C4-2B (cell line): ENCODE measurements at regions not wholly inside any gene's neighbourhood (a gene's known extent, or its start where the extent isn't known, plus 50 kb on each side); places are given as distances from the start of the nearest gene placed in this dataset.

Experiments used
- ZFX ChIP-seq: fragments of 450-650 bp; IDR thresholded peaks from 2 replicates; pipeline ENCODE4 v1.6.1; 2017
- TF ChIP-seq, protein P1 (sequence below): fragments of 450-650 bp; conservative IDR thresholded peaks from 2 replicates; pipeline ENCODE4 v1.5.1; 2017; ENCODE audit warnings: mild to moderate bottlenecking

DNA sequence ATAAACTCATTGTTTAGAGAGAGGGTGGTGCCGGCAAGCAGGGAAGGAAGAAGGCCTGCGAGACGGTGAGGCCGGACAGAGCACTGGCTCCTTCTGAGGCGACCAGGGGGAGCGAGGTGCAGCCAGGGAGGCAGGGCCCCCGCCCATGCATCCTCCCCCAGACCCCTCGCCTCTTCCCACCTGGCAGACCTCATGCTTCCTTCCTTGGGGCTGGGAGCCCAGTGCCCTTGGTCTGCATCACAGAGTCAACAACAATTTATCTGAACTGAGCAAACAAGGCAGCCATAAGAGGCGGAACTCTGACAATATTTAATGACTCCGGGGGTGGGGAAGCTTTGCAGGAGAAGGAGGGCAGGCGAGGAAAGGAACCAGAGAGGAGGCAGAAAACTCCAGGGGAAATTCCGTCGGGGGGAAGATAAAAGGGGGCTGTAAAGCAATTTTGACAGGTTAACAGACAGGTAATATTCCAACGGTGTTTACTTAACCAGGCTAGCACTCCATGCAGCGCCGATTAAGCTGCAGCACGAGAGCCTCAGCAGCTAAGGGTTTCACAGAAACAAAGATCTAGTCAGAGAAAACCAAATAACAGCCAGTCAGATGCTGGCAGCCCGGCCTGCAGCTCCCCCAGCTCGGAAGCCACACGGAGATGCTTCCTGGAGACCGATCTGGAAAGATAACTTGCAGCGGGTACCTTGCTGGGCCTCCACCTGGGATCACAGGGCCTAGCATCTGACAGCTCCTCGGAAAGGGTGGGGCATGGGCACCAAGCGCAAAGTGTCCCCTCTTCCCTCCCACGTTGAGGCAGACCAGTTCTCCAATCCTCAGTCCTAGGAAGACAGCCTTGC, 398.2 kb downstream of the SOX9 start:
- TF ChIP-seq, protein P1, sequence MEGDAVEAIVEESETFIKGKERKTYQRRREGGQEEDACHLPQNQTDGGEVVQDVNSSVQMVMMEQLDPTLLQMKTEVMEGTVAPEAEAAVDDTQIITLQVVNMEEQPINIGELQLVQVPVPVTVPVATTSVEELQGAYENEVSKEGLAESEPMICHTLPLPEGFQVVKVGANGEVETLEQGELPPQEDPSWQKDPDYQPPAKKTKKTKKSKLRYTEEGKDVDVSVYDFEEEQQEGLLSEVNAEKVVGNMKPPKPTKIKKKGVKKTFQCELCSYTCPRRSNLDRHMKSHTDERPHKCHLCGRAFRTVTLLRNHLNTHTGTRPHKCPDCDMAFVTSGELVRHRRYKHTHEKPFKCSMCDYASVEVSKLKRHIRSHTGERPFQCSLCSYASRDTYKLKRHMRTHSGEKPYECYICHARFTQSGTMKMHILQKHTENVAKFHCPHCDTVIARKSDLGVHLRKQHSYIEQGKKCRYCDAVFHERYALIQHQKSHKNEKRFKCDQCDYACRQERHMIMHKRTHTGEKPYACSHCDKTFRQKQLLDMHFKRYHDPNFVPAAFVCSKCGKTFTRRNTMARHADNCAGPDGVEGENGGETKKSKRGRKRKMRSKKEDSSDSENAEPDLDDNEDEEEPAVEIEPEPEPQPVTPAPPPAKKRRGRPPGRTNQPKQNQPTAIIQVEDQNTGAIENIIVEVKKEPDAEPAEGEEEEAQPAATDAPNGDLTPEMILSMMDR: no peak
- no peak for TF ChIP-seq ZFX
